Hypothalamus (tissue), 51 donors: ENCODE measurements at regions not wholly inside any gene's neighbourhood (a gene's known extent, or its start where the extent isn't known, plus 50 kb on each side); places are given as distances from the start of the nearest gene placed in this dataset.

Source experiments
- DNase-seq, 51 donors: peaks; one replicate each; lab custom pipeline; 2025; lab: John Stamatoyannopoulos, UW

GRCh38 chr3:1798711-1799405 is 299.8 kb upstream of the CNTN4 start:
- DNase-seq, result no peak

- DNase-seq, result no peak
These were observed 293.3 kb upstream of the CNTN4 start for GRCh38 chr3:1805331-1805730.

GRCh38 chr3:1808590-1808989 is 290.1 kb upstream of the CNTN4 start:
- no peak for DNase-seq

GRCh38 chr3:1823867-1824266 is 274.8 kb upstream of the CNTN4 start:
- DNase-seq, result no peak

GRCh38 chr3:1824359-1824758 is 274.3 kb upstream of the CNTN4 start:
- DNase-seq, result no peak

GRCh38 chr3:1828519-1828918 is 270.1 kb upstream of the CNTN4 start:
- no peak for DNase-seq

GRCh38 chr3:1830851-1831250 is 267.8 kb upstream of the CNTN4 start:
- no peak for DNase-seq

GRCh38 chr3:1832395-1832794 is 266.3 kb upstream of the CNTN4 start:
- no peak for DNase-seq

- DNase-seq, result no peak
These were observed 255.6 kb upstream of the CNTN4 start for GRCh38 chr3:1843111-1843510.

GRCh38 chr3:1847571-1847970 is 251.1 kb upstream of the CNTN4 start:
- DNase-seq, result no peak

GRCh38 chr3:1848935-1849334 is 249.7 kb upstream of the CNTN4 start:
- no peak for DNase-seq

- no peak for DNase-seq
These were observed 245.7 kb upstream of the CNTN4 start for GRCh38 chr3:1852950-1853349.

GRCh38 chr3:1855841-1856240 is 242.8 kb upstream of the CNTN4 start:
- DNase-seq, result no peak

GRCh38 chr3:1870738-1871137 is 227.9 kb upstream of the CNTN4 start:
- no peak for DNase-seq

- DNase-seq, result no peak
These were observed 215.1 kb upstream of the CNTN4 start for GRCh38 chr3:1883534-1883933.

GRCh38 chr3:1892459-1892858 is 206.2 kb upstream of the CNTN4 start:
- no peak for DNase-seq

- DNase-seq, result no peak
These were observed 196.2 kb upstream of the CNTN4 start for GRCh38 chr3:1902416-1902815.

GRCh38 chr3:1903111-1903510 is 195.6 kb upstream of the CNTN4 start:
- DNase-seq, result no peak

GRCh38 chr3:1907911-1908310 is 190.8 kb upstream of the CNTN4 start:
- DNase-seq, result no peak

GRCh38 chr3:1908651-1909445 is 189.8 kb upstream of the CNTN4 start:
- no peak for DNase-seq

- no peak for DNase-seq
These were observed 188.3 kb upstream of the CNTN4 start for GRCh38 chr3:1910322-1910721.

- DNase-seq, result no peak
These were observed 168.8 kb upstream of the CNTN4 start for GRCh38 chr3:1929788-1930414.
